CD14-positive monocyte (primary cell): ENCODE measurements at regions not wholly inside any gene's neighbourhood (a gene's known extent, or its start where the extent isn't known, plus 50 kb on each side); places are given as distances from the start of the nearest gene placed in this dataset.
A peak's percentile ranks its signal among the peaks of the same experiment; 100 is the strongest.

ENCODE experiments used
- DNase-seq, 3 donors: peaks; one replicate each; pipeline ENCODE4 v3.0.0-alpha.2; 2011 to 2022
- H2AFZ ChIP-seq: 2 replicates; pipeline ENCODE4 v1.6.0; 2012; ENCODE audit warnings: mild to moderate bottlenecking, low read depth, low read length, inconsistent platforms; ENCODE audit not compliant: insufficient read depth, poor library complexity, severe bottlenecking
- H3K27ac ChIP-seq, 2 donors: 1 replicate in 1 of 2; 2 replicates in 1 of 2; pipeline ENCODE4 v1.5.1; 2012 to 2013; ENCODE audit warnings: low read length in 2 of 2, control low read depth in 1 of 2, inconsistent platforms in 1 of 2, low read depth in 1 of 2, mild to moderate bottlenecking in 1 of 2
- H3K27me3 ChIP-seq, 2 donors: one replicate each; pipeline versions ENCODE4 v1.6.0 to v1.6.1; 2011 to 2013; ENCODE audit warnings: low read length in 2 of 2; ENCODE audit not compliant: control insufficient read depth in 2 of 2, insufficient read depth in 2 of 2
- H3K36me3 ChIP-seq, 2 donors: replicated peaks in 1 of 2; 1 replicate in 1 of 2; 2 replicates in 1 of 2; pipeline versions ENCODE4 v1.5.1 to v1.6.1; 2012 to 2013; ENCODE audit warnings: low read length in 2 of 2, control low read depth in 1 of 2, inconsistent platforms in 1 of 2, mild to moderate bottlenecking in 1 of 2; ENCODE audit not compliant: insufficient read depth in 2 of 2, control insufficient read depth in 1 of 2
- H3K4me1 ChIP-seq, 2 donors: 1 replicate in 1 of 2; 2 replicates in 1 of 2; pipeline versions ENCODE4 v1.5.1 to v1.6.1; 2012 to 2013; ENCODE audit warnings: low read length in 2 of 2, control low read depth in 1 of 2, inconsistent platforms in 1 of 2, mild to moderate bottlenecking in 1 of 2, moderate library complexity in 1 of 2; ENCODE audit not compliant: insufficient read depth in 2 of 2, control insufficient read depth in 1 of 2
- H3K4me2 ChIP-seq: replicated peaks from 2 replicates; pipeline ENCODE3; 2012; ENCODE audit warnings: low read length, moderate library complexity, mild to moderate bottlenecking; ENCODE audit not compliant: poor library complexity, severe bottlenecking; ENCODE audit errors: extremely low read depth
- H3K4me3 ChIP-seq, 3 experiments: fragments of 200-600 bp in 1 of 3; sonication (generic) in 1 of 3; replicated peaks in 1 of 3; 1 replicate in 2 of 3; 2 replicates in 1 of 3; pipeline ENCODE4 v1.5.1; 2011 to 2013; ENCODE audit warnings: low read length in 3 of 3, mild to moderate bottlenecking in 3 of 3, control low read depth in 2 of 3, low read depth in 2 of 3, inconsistent platforms in 1 of 3, moderate library complexity in 1 of 3
- H3K79me2 ChIP-seq: 2 replicates; pipeline ENCODE4 v1.6.0; 2012; ENCODE audit warnings: mild to moderate bottlenecking, control low read depth, inconsistent platforms, low read length, moderate library complexity; ENCODE audit not compliant: insufficient read depth
- H3K9ac ChIP-seq: 2 replicates; pipeline ENCODE4 v1.6.0; 2017; ENCODE audit warnings: low read length, mild to moderate bottlenecking; ENCODE audit not compliant: insufficient read depth, poor library complexity, severe bottlenecking
- H3K9me3 ChIP-seq, 2 donors: replicated peaks in 1 of 2; 1 replicate in 1 of 2; 2 replicates in 1 of 2; pipeline versions ENCODE4 v1.5.1 to v1.6.1; 2012 to 2013; ENCODE audit warnings: low read length in 2 of 2, control low read depth in 1 of 2; ENCODE audit not compliant: control insufficient read depth in 1 of 2, insufficient read depth in 1 of 2
- H4K20me1 ChIP-seq: 2 replicates; pipeline ENCODE4 v1.6.0; 2012; ENCODE audit warnings: mild to moderate bottlenecking, low read length, control low read depth, moderate library complexity; ENCODE audit not compliant: insufficient read depth
- H3K27ac Mint-ChIP-seq, 7 donors: one replicate each; pipeline ENCODE4 v1.8.0; 2020; ENCODE audit warnings: mild to moderate bottlenecking in 7 of 7, mixed read lengths in 7 of 7, moderate library complexity in 6 of 7, inconsistent platforms in 2 of 7
- H3K27me3 Mint-ChIP-seq, 3 donors: one replicate each; pipeline ENCODE4 v1.8.0; 2021 to 2022; ENCODE audit warnings: low read depth in 3 of 3, mild to moderate bottlenecking in 3 of 3, mixed read lengths in 3 of 3, moderate library complexity in 3 of 3, inconsistent platforms in 1 of 3
- H3K36me3 Mint-ChIP-seq, 2 donors: one replicate each; pipeline ENCODE4 v1.8.0; 2020; ENCODE audit warnings: mixed read lengths in 2 of 2, inconsistent platforms in 1 of 2, mild to moderate bottlenecking in 1 of 2
- H3K4me1 Mint-ChIP-seq: one replicate; pipeline ENCODE4 v1.8.0; 2020; ENCODE audit warnings: mild to moderate bottlenecking, mixed read lengths
- H3K4me3 Mint-ChIP-seq, 2 donors: one replicate each; pipeline ENCODE4 v1.8.0; 2020; ENCODE audit warnings: mild to moderate bottlenecking in 2 of 2, mixed read lengths in 2 of 2, moderate library complexity in 1 of 2
- H3K9me3 Mint-ChIP-seq, 7 donors: one replicate each; pipeline ENCODE4 v1.8.0; 2020 to 2022; ENCODE audit warnings: mixed read lengths in 7 of 7, mild to moderate bottlenecking in 6 of 7, moderate library complexity in 6 of 7, inconsistent platforms in 2 of 7
- WGBS: methylation state at CpG from one replicate; pipeline ENCODE4 v1.1.5; 2013; ENCODE audit warnings: missing lambda C conversion rate; ENCODE audit not compliant: insufficient coverage; 5-methylcytosine and 5-hydroxymethylcytosine counted together
- intact Hi-C, 2 donors: fragments of 100-400 bp; cut with micrococcal nuclease; formaldehyde crosslinking; loops; one replicate each; pipeline versions ENCODE4 v1.15.0 to v1.15.1; 2023
- TF ChIP-seq, protein P1 (sequence below): fragments of 200-600 bp; IDR thresholded peaks from one replicate; pipeline ENCODE4 v1.8.0; 2022; ENCODE audit warnings: antibody characterized with exemption, mild to moderate bottlenecking

DNA sequence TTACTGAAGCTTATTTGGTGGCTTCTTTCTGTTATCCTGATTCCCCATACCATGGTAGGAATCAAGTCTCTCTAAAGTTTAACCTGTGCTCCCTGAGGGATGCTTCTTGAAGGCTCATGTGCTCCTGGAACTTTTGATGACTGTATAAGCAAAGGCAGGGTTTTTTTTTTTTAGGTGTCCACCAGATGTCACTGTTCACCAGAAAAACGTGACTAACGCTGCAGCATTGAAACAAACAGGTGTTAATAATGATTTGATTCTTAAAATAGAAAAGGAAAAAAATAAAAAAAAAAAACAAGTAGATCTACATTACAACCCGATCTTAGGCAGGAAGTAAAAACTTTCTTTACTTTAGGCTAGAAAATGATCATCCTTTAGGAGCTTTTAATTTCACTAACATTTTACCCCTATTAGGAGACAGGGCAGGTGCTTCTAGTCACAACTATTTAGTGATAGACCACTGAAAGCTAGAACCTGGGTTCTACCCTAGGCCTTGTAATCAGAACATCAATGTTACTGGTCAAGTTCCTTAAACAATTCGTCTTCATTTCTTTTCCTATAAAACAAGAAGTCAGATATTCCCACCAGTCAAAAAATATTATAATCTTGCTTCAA is 223.0 kb downstream of the PLA2G4A start:
- 11% methylated on average over 1 of the region's 4 CpGs for WGBS
- no peaks in the 10 kb centered on the region for H3K9me3 Mint-ChIP-seq
- Histone ChIP-seq H3K9ac (no peak overlapping the region), H3K4me1 (no peaks in the 10 kb centered on the region), H3K36me3 (no peaks in the 10 kb centered on the region), H3K9me3 (no peaks in the 10 kb centered on the region), H3K4me2 (no peak overlapping the region), H2AFZ (no peak overlapping the region), H3K4me3 (no peak overlapping the region), H4K20me1 (no peaks in the 10 kb centered on the region), H3K27me3 (no peaks in the 10 kb centered on the region), H3K27ac (no peak overlapping the region), H3K79me2 (no peaks in the 10 kb centered on the region)
- no peak overlapping the region for H3K27ac Mint-ChIP-seq
- DNase-seq = no peak
- no peak overlapping the region for H3K4me3 Mint-ChIP-seq
- no peaks in the 10 kb centered on the region for H3K4me1 Mint-ChIP-seq
- no peaks in the 10 kb centered on the region for H3K27me3 Mint-ChIP-seq
- H3K36me3 Mint-ChIP-seq = no peaks in the 10 kb centered on the region
- TF ChIP-seq, protein P1, sequence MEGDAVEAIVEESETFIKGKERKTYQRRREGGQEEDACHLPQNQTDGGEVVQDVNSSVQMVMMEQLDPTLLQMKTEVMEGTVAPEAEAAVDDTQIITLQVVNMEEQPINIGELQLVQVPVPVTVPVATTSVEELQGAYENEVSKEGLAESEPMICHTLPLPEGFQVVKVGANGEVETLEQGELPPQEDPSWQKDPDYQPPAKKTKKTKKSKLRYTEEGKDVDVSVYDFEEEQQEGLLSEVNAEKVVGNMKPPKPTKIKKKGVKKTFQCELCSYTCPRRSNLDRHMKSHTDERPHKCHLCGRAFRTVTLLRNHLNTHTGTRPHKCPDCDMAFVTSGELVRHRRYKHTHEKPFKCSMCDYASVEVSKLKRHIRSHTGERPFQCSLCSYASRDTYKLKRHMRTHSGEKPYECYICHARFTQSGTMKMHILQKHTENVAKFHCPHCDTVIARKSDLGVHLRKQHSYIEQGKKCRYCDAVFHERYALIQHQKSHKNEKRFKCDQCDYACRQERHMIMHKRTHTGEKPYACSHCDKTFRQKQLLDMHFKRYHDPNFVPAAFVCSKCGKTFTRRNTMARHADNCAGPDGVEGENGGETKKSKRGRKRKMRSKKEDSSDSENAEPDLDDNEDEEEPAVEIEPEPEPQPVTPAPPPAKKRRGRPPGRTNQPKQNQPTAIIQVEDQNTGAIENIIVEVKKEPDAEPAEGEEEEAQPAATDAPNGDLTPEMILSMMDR = peak; percentile 58
- intact Hi-C loops = no loop called here

DNA sequence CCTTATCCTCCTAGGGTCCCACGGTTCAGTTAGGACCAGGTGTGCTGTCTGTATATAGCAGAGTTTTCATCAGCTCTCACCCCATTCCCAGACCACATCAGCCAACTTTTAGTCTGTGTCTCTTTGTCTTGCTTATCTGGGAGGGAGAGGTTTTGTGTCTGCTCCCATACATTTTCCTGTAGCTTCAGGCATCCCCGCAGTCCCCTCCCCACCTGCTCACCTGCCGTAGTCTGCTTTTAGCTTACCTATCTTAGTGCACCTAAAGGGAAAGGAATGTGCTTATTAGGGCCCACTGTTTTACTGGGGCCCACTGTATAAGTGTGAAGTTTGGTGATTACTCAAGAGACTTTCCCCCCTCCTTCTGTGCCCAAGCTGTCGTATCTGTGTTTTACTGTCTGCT is 225.1 kb downstream of the PLA2G4A start:
- Histone ChIP-seq H3K9ac (no peak overlapping the region), H3K27me3 (no peaks in the 10 kb centered on the region), H3K79me2 (no peaks in the 10 kb centered on the region), H3K4me3 (no peak overlapping the region), H3K4me2 (no peak overlapping the region), H3K9me3 (no peaks in the 10 kb centered on the region), H3K27ac (no peak overlapping the region), H3K4me1 (no peaks in the 10 kb centered on the region), H3K36me3 (no peaks in the 10 kb centered on the region), H2AFZ (no peak overlapping the region), H4K20me1 (no peaks in the 10 kb centered on the region)
- Mint-ChIP-seq H3K4me3 (no peak overlapping the region), H3K4me1 (no peaks in the 10 kb centered on the region), H3K36me3 (no peaks in the 10 kb centered on the region), H3K27ac (no peak overlapping the region), H3K9me3 (no peaks in the 10 kb centered on the region), H3K27me3 (no peaks in the 10 kb centered on the region)
- no CpG with 5 or more reads among the region's 4 CpGs for WGBS
- TF ChIP-seq, protein P1 = no peak
- no peak for DNase-seq
- intact Hi-C loops = no loop called here
